GM23338 (cell line): ENCODE measurements at regions not wholly inside any gene's neighbourhood (a gene's known extent, or its start where the extent isn't known, plus 50 kb on each side); places are given as distances from the start of the nearest gene placed in this dataset.

ENCODE experiments used
- ATAC-seq: fragments of 200-7000 bp; cut with Tn5 transposase; 3 replicates; pipeline ENCODE4 v1.9.1; 2020
- DNase-seq: peaks from one replicate; pipeline ENCODE4 v3.0.0-alpha.2; 2015; ENCODE audit warnings: low spot score
- H2AFZ ChIP-seq: fragments of 200-600 bp; sonication (generic); 2 replicates; pipeline ENCODE4 v1.8.0; 2016; ENCODE audit warnings: antibody characterized with exemption, mild to moderate bottlenecking, moderate library complexity
- H3F3A ChIP-seq: fragments of 200-600 bp; sonication (generic); replicated peaks from 2 replicates; pipeline ENCODE4 v1.8.0; 2017; ENCODE audit warnings: antibody characterized with exemption, mixed run types, low read depth
- H3K27ac ChIP-seq: fragments of 200-600 bp; sonication (generic); 2 replicates; pipeline ENCODE4 v1.6.1; 2016; ENCODE audit warnings: low read depth
- H3K27me3 ChIP-seq: fragments of 200-600 bp; sonication (generic); 2 replicates; pipeline ENCODE4 v1.8.0; 2016; ENCODE audit warnings: mild to moderate bottlenecking, mixed run types, moderate library complexity; ENCODE audit not compliant: insufficient read depth
- H3K36me3 ChIP-seq: fragments of 200-600 bp; sonication (generic); 2 replicates; pipeline ENCODE4 v1.8.0; 2016; ENCODE audit warnings: mild to moderate bottlenecking; ENCODE audit not compliant: insufficient read depth
- H3K4me1 ChIP-seq: fragments of 200-600 bp; sonication (generic); 2 replicates; pipeline ENCODE4 v1.8.0; 2016; ENCODE audit warnings: mild to moderate bottlenecking, moderate library complexity; ENCODE audit not compliant: insufficient read depth
- H3K4me2 ChIP-seq: fragments of 200-600 bp; sonication (generic); 2 replicates; pipeline ENCODE4 v1.7.1; 2017; ENCODE audit warnings: mixed run types
- H3K4me3 ChIP-seq: fragments of 200-600 bp; sonication (generic); 2 replicates; pipeline ENCODE4 v1.6.1; 2016; ENCODE audit warnings: mixed run types
- H3K79me2 ChIP-seq: fragments of 200-600 bp; sonication (generic); replicated peaks from 2 replicates; pipeline ENCODE4 v1.8.0; 2017; ENCODE audit warnings: mild to moderate bottlenecking; ENCODE audit not compliant: insufficient read depth
- H3K9me2 ChIP-seq: fragments of 200-600 bp; sonication (generic); 2 replicates; pipeline ENCODE4 v1.8.0; 2017; ENCODE audit not compliant: insufficient read depth
- H4K20me1 ChIP-seq: fragments of 200-600 bp; sonication (generic); replicated peaks from 2 replicates; pipeline ENCODE4 v1.8.0; 2017; ENCODE audit warnings: mild to moderate bottlenecking; ENCODE audit not compliant: insufficient read depth
- H3K27ac Mint-ChIP-seq: 2 replicates; pipeline ENCODE4 v1.8.0; 2020; ENCODE audit warnings: inconsistent platforms, mild to moderate bottlenecking, moderate library complexity, mixed read lengths
- H3K27me3 Mint-ChIP-seq: 3 replicates; pipeline ENCODE4 v1.8.0; 2022; ENCODE audit warnings: low read depth, mild to moderate bottlenecking, moderate library complexity, mixed read lengths, inconsistent platforms; ENCODE audit not compliant: insufficient read depth, poor library complexity
- H3K36me3 Mint-ChIP-seq: 3 replicates; pipeline ENCODE4 v1.8.0; 2021; ENCODE audit warnings: low read depth, mild to moderate bottlenecking, inconsistent platforms, moderate library complexity, mixed read lengths
- H3K4me1 Mint-ChIP-seq: 3 replicates; pipeline ENCODE4 v1.8.0; 2020; ENCODE audit warnings: mild to moderate bottlenecking, inconsistent platforms, mixed read lengths
- H3K4me3 Mint-ChIP-seq: 3 replicates; pipeline ENCODE4 v1.8.0; 2021; ENCODE audit warnings: moderate library complexity, mild to moderate bottlenecking, inconsistent platforms, mixed read lengths
- H3K9me3 Mint-ChIP-seq: 3 replicates; pipeline ENCODE4 v1.8.0; 2020; ENCODE audit warnings: moderate library complexity, mild to moderate bottlenecking, inconsistent platforms, mixed read lengths
- CREB1 ChIP-seq: fragments of 250-450 bp; sonication (Bioruptor Pico); IDR thresholded peaks from 2 replicates; pipeline ENCODE4 v1.5.0; 2020; ENCODE audit warnings: low read depth, mild to moderate bottlenecking, moderate library complexity
- CTCF ChIP-seq, 2 experiments: fragments of 200-600 bp in 1 of 2; sonication (generic) in 1 of 2; conservative IDR thresholded peaks; 2 replicates each; pipeline versions ENCODE4 v1.5.1 to v1.6.1; 2016 to 2017; ENCODE audit warnings: antibody characterized with exemption in 2 of 2, low read depth in 2 of 2, mild to moderate bottlenecking in 2 of 2, moderate library complexity in 1 of 2
- ETS1 ChIP-seq: IDR thresholded peaks from 2 replicates; pipeline ENCODE4 v1.6.1; 2016; ENCODE audit warnings: antibody characterized with exemption
- NANOG ChIP-seq: IDR thresholded peaks from 2 replicates; pipeline ENCODE4 v1.6.1; 2016; ENCODE audit warnings: antibody characterized with exemption, borderline replicate concordance
- POLR2AphosphoS5 ChIP-seq: IDR thresholded peaks from 2 replicates; pipeline ENCODE4 v1.6.1; 2016; ENCODE audit warnings: antibody characterized with exemption, low read depth
- ZNF462 ChIP-seq: fragments of 250-450 bp; sonication (Bioruptor Pico); IDR thresholded peaks from 2 replicates; pipeline ENCODE4 v1.5.0; 2020; ENCODE audit warnings: mild to moderate bottlenecking, moderate library complexity

GRCh38 chr7:106382129-106382528, 97.3 kb upstream of the NAMPT start (continued):
- TF ChIP-seq POLR2AphosphoS5 = no peak

- ATAC-seq = no peak
- no peaks in the 10 kb centered on the region for H3K4me1 ChIP-seq
- no peaks in the 10 kb centered on the region for H4K20me1 ChIP-seq
- H3K79me2 ChIP-seq = no peaks in the 10 kb centered on the region
- Mint-ChIP-seq H3K27ac (no peak overlapping the region), H3K4me3 (no peak overlapping the region), H3K9me3 (no peaks in the 10 kb centered on the region), H3K36me3 (no peaks in the 10 kb centered on the region), H3K27me3 (peaks cover 1% of the 10 kb centered on the region), H3K4me1 (no peaks in the 10 kb centered on the region)
- H3K4me2 ChIP-seq = no peak overlapping the region
- no peak for DNase-seq
- TF ChIP-seq CTCF (conservative IDR thresholded peaks at IDR 0.05; ENCODE audit: low read depth in 2 of 2) (no peak), ZNF462 (CRISPR knock-in tag) (no peak), CREB1 (CRISPR knock-in tag) (no peak), NANOG (no peak), ETS1 (no peak)
- no peak overlapping the region for H3K4me3 ChIP-seq
- no peak overlapping the region for H3K27ac ChIP-seq
- H3F3A ChIP-seq = no peaks in the 10 kb centered on the region
- no peaks in the 10 kb centered on the region for H3K27me3 ChIP-seq
- no peaks in the 10 kb centered on the region for H3K36me3 ChIP-seq
- H2AFZ ChIP-seq = no peak overlapping the region
- peaks cover 12% of the 10 kb centered on the region for H3K9me2 ChIP-seq
Measured at GRCh38 chr7:106381252-106381651, 96.5 kb upstream of the NAMPT start.
